Heart right ventricle (tissue), 16 donors: ENCODE measurements at regions not wholly inside any gene's neighbourhood (a gene's known extent, or its start where the extent isn't known, plus 50 kb on each side); places are given as distances from the start of the nearest gene placed in this dataset.

Experiments
- ATAC-seq, 8 donors: fragments of 200-7000 bp; cut with Tn5 transposase; one replicate each; pipeline ENCODE4 v1.9.1; 2020; ENCODE audit warnings: mild to moderate bottlenecking in 8 of 8, moderate library complexity in 8 of 8, moderate number of reproducible peaks in 1 of 8
- DNase-seq, 2 donors: peaks; one replicate each; pipeline ENCODE4 v3.0.0-alpha.2; 2020
- H3K27ac ChIP-seq, 10 donors: fragments of 200-600 bp; sonication (generic) in 2 of 10; one replicate each; pipeline versions ENCODE4 v1.5.0 to v1.8.0; 2020 to 2022; ENCODE audit warnings: mild to moderate bottlenecking in 3 of 10
- H3K27me3 ChIP-seq, 7 donors: fragments of 200-600 bp; one replicate each; pipeline ENCODE4 v1.8.0; 2021 to 2022; ENCODE audit warnings: mild to moderate bottlenecking in 2 of 7
- H3K36me3 ChIP-seq, 9 donors: fragments of 200-600 bp; sonication (generic) in 1 of 9; one replicate each; pipeline versions ENCODE4 v1.5.0 to v1.8.0; 2020 to 2022; ENCODE audit warnings: mild to moderate bottlenecking in 2 of 9
- H3K4me1 ChIP-seq, 9 donors: fragments of 200-600 bp; sonication (generic) in 1 of 9; one replicate each; pipeline versions ENCODE4 v1.5.0 to v1.8.0; 2020 to 2022; ENCODE audit warnings: mild to moderate bottlenecking in 4 of 9
- H3K4me3 ChIP-seq, 10 donors: fragments of 200-600 bp; sonication (generic) in 2 of 10; one replicate each; pipeline versions ENCODE4 v1.5.0 to v1.8.0; 2020 to 2022; ENCODE audit warnings: mild to moderate bottlenecking in 7 of 10, moderate library complexity in 2 of 10
- H3K9me3 ChIP-seq, 11 donors: fragments of 200-600 bp in 10 of 11; sonication (generic) in 2 of 11; one replicate each; pipeline versions ENCODE4 v1.5.0 to v1.8.0; 2013 to 2022; ENCODE audit warnings: mild to moderate bottlenecking in 2 of 11, control low read depth in 1 of 11, moderate library complexity in 1 of 11
- WGBS, 2 donors: extraction: QIAGEN DNeasy Blood & Tissue Kit; methylation state at CpG; one replicate each; pipeline ENCODE4 v1.1.7; 2013; ENCODE audit warnings: inconsistent platforms in 1 of 2; 5-methylcytosine and 5-hydroxymethylcytosine counted together
- intact Hi-C, 10 donors: fragments of 100-400 bp; cut with DNase I; formaldehyde crosslinking; loops; one replicate each; pipeline versions ENCODE4 v1.11.1 to v1.14.2; 2022
- TF ChIP-seq, protein P1 (sequence below), 9 donors: fragments of 200-600 bp; sonication (generic) in 2 of 9; IDR thresholded peaks; one replicate each; pipeline versions ENCODE4 v1.5.0 to v1.8.0; 2021 to 2022; ENCODE audit warnings: antibody characterized with exemption in 9 of 9, mild to moderate bottlenecking in 5 of 9, moderate library complexity in 1 of 9
- donor health status: Arrhythmogenic right ventricular cardiomyopathy.
- donor health status: ischemic (EF 13 %, LVEDD 7.1; RV severe dilation, severe dysfunction).
- donor health status: healthy with polysubstance abuse.
- donor health status: DM: no; HTN: yes; CAD: no.
- donor health status: DM: no; HTN: no; CAD: no.
- donor health status: ischemic (EF 25% LVEDD 6.9; RV normal size, moderate dysfunction).
- donor health status: ischemic (EF 25% LVEDD 5.7; RV mildly dilated, moderate dysfunction).
- donor health status: healthy.
- donor health status: DM: yes; HTN: yes; CAD: no.
- donor health status: Ischemic cardiomyopathy.
- donor health status: ischemic (EF 35%, LVEDD 5.7; RV mildly dilated, moderate dysfunction).
- donor health status: nonischemic (EF 11% LVEDD 7.7; RV severe dilation, severe dysfunction).
- donor health status: DM: yes; HTN: yes; CAD: no.
- donor health status: PGD.
- donor health status: ischemic (EF 29% LVEDD 5.4; RV normal size, mild dysfunction).
- donor health status: nonischemic (EF 23%, LVEDD 6.1; RV moderate dilation, normal function).

DNA sequence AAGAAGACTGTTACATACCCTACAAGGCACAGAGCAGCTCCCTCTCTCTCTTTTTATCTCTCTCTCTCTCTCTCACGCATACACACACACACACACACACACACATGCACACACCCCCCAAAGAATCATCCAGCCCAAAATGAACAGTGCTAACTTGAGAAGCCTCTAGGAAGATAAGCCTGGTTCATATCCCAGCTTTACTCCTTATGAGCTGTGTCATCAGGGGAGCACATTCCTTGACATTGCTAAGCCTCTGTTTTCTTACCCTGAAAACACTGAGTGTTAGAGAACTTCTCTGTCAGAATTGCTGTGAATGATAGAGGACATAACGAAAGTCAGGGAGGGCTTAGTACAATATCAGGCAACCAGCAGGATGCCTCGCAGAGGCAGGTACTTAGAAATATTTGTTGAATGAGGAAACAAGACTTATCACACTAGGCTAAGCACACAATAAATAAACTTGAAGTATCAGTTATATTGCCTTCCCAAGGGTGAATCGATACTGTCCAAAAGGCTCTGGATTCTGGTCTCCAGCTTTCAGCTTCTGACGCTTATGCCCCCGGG, 725.6 kb upstream of the ID2 start:
- H3K27ac ChIP-seq, result no peak overlapping the region
- no peak overlapping the region for H3K4me3 ChIP-seq
- DNase-seq (no peak), ATAC-seq (no peak)
- peaks cover 0 to 10% (median 0%) of the 10 kb centered on the region in 7 donors for H3K27me3 ChIP-seq
- TF ChIP-seq, protein P1, sequence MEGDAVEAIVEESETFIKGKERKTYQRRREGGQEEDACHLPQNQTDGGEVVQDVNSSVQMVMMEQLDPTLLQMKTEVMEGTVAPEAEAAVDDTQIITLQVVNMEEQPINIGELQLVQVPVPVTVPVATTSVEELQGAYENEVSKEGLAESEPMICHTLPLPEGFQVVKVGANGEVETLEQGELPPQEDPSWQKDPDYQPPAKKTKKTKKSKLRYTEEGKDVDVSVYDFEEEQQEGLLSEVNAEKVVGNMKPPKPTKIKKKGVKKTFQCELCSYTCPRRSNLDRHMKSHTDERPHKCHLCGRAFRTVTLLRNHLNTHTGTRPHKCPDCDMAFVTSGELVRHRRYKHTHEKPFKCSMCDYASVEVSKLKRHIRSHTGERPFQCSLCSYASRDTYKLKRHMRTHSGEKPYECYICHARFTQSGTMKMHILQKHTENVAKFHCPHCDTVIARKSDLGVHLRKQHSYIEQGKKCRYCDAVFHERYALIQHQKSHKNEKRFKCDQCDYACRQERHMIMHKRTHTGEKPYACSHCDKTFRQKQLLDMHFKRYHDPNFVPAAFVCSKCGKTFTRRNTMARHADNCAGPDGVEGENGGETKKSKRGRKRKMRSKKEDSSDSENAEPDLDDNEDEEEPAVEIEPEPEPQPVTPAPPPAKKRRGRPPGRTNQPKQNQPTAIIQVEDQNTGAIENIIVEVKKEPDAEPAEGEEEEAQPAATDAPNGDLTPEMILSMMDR (IDR thresholded peaks at IDR 0.05), result no peak
- intact Hi-C loops, result no loop called here
- 77 to 86% methylated on average over 6 of the region's 6 CpGs for WGBS, 2 donors
- H3K36me3 ChIP-seq, result no peaks in the 10 kb centered on the region
- H3K9me3 ChIP-seq, result no peaks in the 10 kb centered on the region
- H3K4me1 ChIP-seq, result no peaks in the 10 kb centered on the region

DNA sequence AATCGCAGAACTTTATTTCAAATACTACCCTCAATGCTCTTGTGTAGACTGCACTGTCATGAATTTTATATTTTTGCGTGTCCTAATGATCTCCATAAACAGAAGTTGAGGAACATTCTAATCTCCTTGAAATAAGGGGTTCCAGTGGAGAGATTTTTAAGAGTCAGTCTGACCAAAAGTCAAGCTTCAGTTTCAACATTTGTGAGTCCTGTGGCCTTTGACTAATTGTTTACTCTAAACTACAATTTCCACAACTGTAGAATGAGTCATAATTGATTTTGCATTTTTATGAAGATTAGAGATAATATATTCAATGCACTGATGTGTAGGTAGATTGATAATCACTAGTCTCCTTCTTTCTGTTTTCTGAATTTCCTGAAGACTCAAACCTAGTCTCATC, 720.3 kb upstream of the ID2 start:
- ATAC-seq (no peak), DNase-seq (no peak)
- Histone ChIP-seq H3K4me1 (no peaks in the 10 kb centered on the region), H3K36me3 (no peaks in the 10 kb centered on the region), H3K27ac (no peak overlapping the region), H3K4me3 (no peak overlapping the region), H3K27me3 (peaks cover 0 to 4% (median 0%) of the 10 kb centered on the region in 7 donors), H3K9me3 (no peaks in the 10 kb centered on the region)
- 73 to 76% methylated on average over 2 of the region's 2 CpGs for WGBS, 2 donors
- intact Hi-C loops, result no loop called here
- TF ChIP-seq, protein P1 (IDR thresholded peaks at IDR 0.05), result no peak

DNA sequence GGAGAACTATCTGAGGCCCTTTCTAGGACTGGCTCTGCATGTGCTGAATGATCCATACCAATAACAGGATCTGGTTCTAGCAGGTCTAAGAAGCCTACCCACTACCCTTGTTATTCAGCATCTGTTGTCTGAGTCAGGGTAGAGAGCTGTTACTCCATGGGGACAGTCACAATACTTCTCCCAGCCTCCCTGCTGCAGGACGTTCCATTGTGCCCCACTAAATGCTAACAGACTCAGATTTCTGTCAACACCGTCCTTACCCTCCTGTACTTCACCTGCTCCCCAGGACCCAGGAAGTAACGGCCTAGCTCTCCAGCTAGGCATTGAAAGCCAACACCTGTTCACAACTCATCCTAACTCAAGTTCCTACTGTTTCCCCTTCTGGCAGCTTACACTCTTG, 719.7 kb upstream of the ID2 start:
- Histone ChIP-seq H3K27ac (no peak overlapping the region), H3K9me3 (no peaks in the 10 kb centered on the region), H3K4me1 (no peaks in the 10 kb centered on the region), H3K4me3 (no peak overlapping the region), H3K27me3 (peaks cover 0 to 4% (median 0%) of the 10 kb centered on the region in 7 donors), H3K36me3 (no peaks in the 10 kb centered on the region)
- TF ChIP-seq, protein P1 (IDR thresholded peaks at IDR 0.05), result no peak
- no peak for ATAC-seq
- DNase-seq, result no peak
- intact Hi-C loops, result no loop called here
- WGBS, 2 donors, result 88 to 90% methylated on average over 3 of the region's 3 CpGs

DNA sequence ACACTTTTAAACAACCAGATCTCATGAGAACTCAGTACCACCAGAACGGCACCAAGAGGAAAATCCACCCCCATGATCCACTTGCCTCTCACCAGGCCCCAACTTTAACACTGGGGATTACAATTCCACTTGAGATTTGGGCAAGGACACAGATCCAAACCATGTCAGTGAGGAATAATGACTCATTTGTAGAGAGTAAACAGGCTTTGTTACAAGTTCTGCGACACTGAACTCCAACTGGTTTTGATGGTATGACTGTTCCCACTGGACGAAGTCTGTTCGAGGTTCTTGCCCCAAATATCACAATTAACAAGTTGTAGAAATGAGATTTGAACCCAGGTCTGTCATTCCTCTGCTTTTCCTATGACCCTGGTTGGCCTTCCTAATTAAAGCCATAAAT, 718.1 kb upstream of the ID2 start:
- no peaks in the 10 kb centered on the region for H3K36me3 ChIP-seq
- no peak overlapping the region for H3K27ac ChIP-seq
- TF ChIP-seq, protein P1 (IDR thresholded peaks at IDR 0.05), result no peak
- no peak for DNase-seq
- no peak overlapping the region for H3K4me3 ChIP-seq
- H3K4me1 ChIP-seq, result no peaks in the 10 kb centered on the region
- WGBS, 2 donors, result 95 to 96% methylated on average over 4 of the region's 4 CpGs
- no peaks in the 10 kb centered on the region for H3K9me3 ChIP-seq
- intact Hi-C loops, result no loop called here
- no peak for ATAC-seq
- H3K27me3 ChIP-seq, result peaks cover 0 to 4% (median 0%) of the 10 kb centered on the region in 7 donors
